Hepatocyte (in vitro differentiated cells): ENCODE measurements at regions not wholly inside any gene's neighbourhood (a gene's known extent, or its start where the extent isn't known, plus 50 kb on each side); places are given as distances from the start of the nearest gene placed in this dataset.

Experiments used
- DNase-seq: peaks from one replicate; pipeline ENCODE4 v3.0.0-alpha.2; 2016; ENCODE audit warnings: low spot score
- H2AFZ ChIP-seq: fragments of 200-600 bp; sonication (generic); 2 replicates; pipeline ENCODE4 v1.6.0; 2016; ENCODE audit warnings: antibody characterized with exemption, mild to moderate bottlenecking
- H3K27ac ChIP-seq: fragments of 200-600 bp; sonication (generic); 2 replicates; pipeline ENCODE4 v1.5.1; 2016; ENCODE audit warnings: mild to moderate bottlenecking
- H3K27me3 ChIP-seq: fragments of 200-600 bp; sonication (generic); 2 replicates; pipeline ENCODE4 v1.6.1; 2016
- H3K36me3 ChIP-seq: fragments of 200-600 bp; sonication (generic); replicated peaks from 2 replicates; pipeline ENCODE4 v1.5.1; 2016; ENCODE audit warnings: low read depth; ENCODE audit not compliant: insufficient read depth
- H3K4me1 ChIP-seq: fragments of 200-600 bp; sonication (generic); 2 replicates; pipeline ENCODE4 v1.5.1; 2016; ENCODE audit warnings: mild to moderate bottlenecking, moderate library complexity; ENCODE audit not compliant: insufficient read depth
- H3K4me2 ChIP-seq: fragments of 200-600 bp; sonication (generic); 2 replicates; pipeline ENCODE4 v1.6.0; 2016
- H3K4me3 ChIP-seq: fragments of 200-600 bp; sonication (generic); 2 replicates; pipeline ENCODE4 v1.5.1; 2016; ENCODE audit warnings: mild to moderate bottlenecking
- H3K79me2 ChIP-seq: fragments of 200-600 bp; sonication (generic); 2 replicates; pipeline ENCODE4 v1.6.0; 2017; ENCODE audit warnings: mild to moderate bottlenecking
- H3K9me2 ChIP-seq: fragments of 200-600 bp; sonication (generic); replicated peaks from 2 replicates; pipeline ENCODE4 v1.6.0; 2017; ENCODE audit warnings: mild to moderate bottlenecking; ENCODE audit not compliant: insufficient read depth
- H3K9me3 ChIP-seq: fragments of 200-600 bp; sonication (generic); 2 replicates; pipeline ENCODE4 v1.5.1; 2016; ENCODE audit warnings: low read depth, mild to moderate bottlenecking
- H4K20me1 ChIP-seq: fragments of 200-600 bp; sonication (generic); 2 replicates; pipeline ENCODE4 v1.6.0; 2016; ENCODE audit warnings: mild to moderate bottlenecking; ENCODE audit not compliant: insufficient read depth, poor library complexity, severe bottlenecking
- CTCF ChIP-seq: fragments of 200-600 bp; sonication (generic); IDR thresholded peaks from 2 replicates; pipeline ENCODE4 v1.5.1; 2016; ENCODE audit warnings: antibody characterized with exemption, mild to moderate bottlenecking; ENCODE audit not compliant: poor library complexity
- EZH2 ChIP-seq: fragments of 200-600 bp; sonication (generic); IDR thresholded peaks from 2 replicates; pipeline ENCODE4 v1.6.1; 2016; ENCODE audit warnings: antibody characterized with exemption, mild to moderate bottlenecking, borderline replicate concordance
- EZH2phosphoT487 ChIP-seq: fragments of 200-600 bp; sonication (generic); IDR thresholded peaks from one replicate; pipeline ENCODE4 v1.6.1; 2018; ENCODE audit warnings: antibody characterized with exemption, mild to moderate bottlenecking, low read depth, moderate library complexity; ENCODE audit not compliant: unreplicated experiment, severe bottlenecking
- WGBS: methylation state at CpG from one replicate; pipeline ENCODE4 v1.1.6; 2016; ENCODE audit warnings: low lambda C conversion rate; ENCODE audit errors: missing lambda C conversion rate; 5-methylcytosine and 5-hydroxymethylcytosine counted together

- no peak overlapping the region for H3K4me3 ChIP-seq
- H3K27ac ChIP-seq = no peak overlapping the region
- H3K79me2 ChIP-seq = no peaks in the 10 kb centered on the region
- no peaks in the 10 kb centered on the region for H3K4me1 ChIP-seq
- H3K9me2 ChIP-seq = no peaks in the 10 kb centered on the region
- no peak for DNase-seq
- no peaks in the 10 kb centered on the region for H4K20me1 ChIP-seq
- no peak overlapping the region for H3K4me2 ChIP-seq
- 80% methylated on average over 2 of the region's 2 CpGs for WGBS
- no peak overlapping the region for H2AFZ ChIP-seq
- no peaks in the 10 kb centered on the region for H3K9me3 ChIP-seq
- no peaks in the 10 kb centered on the region for H3K36me3 ChIP-seq
- TF ChIP-seq CTCF (no peak), EZH2phosphoT487 (no peak), EZH2 (no peak)
- H3K27me3 ChIP-seq = no peaks in the 10 kb centered on the region
Observed at GRCh38 chr4:155564086-155564485, 102.6 kb upstream of the GUCY1A1 start.

GRCh38 chr4:155559915-155560314 is 106.7 kb upstream of the GUCY1A1 start:
- no peaks in the 10 kb centered on the region for H4K20me1 ChIP-seq
- H3K36me3 ChIP-seq = no peaks in the 10 kb centered on the region
- no peaks in the 10 kb centered on the region for H3K9me3 ChIP-seq
- no peaks in the 10 kb centered on the region for H3K79me2 ChIP-seq
- no peak overlapping the region for H2AFZ ChIP-seq
- DNase-seq = no peak
- H3K27me3 ChIP-seq = no peaks in the 10 kb centered on the region
- no peaks in the 10 kb centered on the region for H3K9me2 ChIP-seq
- H3K27ac ChIP-seq = no peak overlapping the region
- no peak for TF ChIP-seq EZH2phosphoT487
- no peak for TF ChIP-seq EZH2
- TF ChIP-seq CTCF = no peak
- no peak overlapping the region for H3K4me2 ChIP-seq
- no peak overlapping the region for H3K4me3 ChIP-seq
- H3K4me1 ChIP-seq = no peaks in the 10 kb centered on the region

DNA sequence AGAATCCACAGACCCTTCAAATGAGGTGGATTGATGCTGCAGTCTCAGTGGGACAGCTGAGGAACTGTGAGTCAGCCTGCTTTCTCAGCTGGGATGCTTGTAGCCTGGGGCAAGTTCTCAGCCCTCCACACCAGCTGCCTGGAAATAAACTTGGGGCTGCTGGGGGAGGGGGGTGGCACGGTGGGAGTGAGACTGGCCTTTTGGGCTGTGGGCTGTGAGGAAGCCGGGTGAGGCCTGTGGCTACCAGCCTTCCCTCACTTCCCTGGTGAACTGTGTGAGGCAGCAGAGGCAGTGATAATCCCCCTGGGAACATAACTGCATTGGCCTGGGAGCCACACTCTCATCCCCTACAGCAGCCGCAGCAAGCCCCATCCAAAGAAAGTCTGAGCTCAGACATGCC is 114.5 kb upstream of the GUCY1A1 start:
- WGBS = 100% methylated on average over 1 of the region's 3 CpGs
- no peak overlapping the region for H3K4me2 ChIP-seq
- no peaks in the 10 kb centered on the region for H4K20me1 ChIP-seq
- no peaks in the 10 kb centered on the region for H3K27me3 ChIP-seq
- H3K79me2 ChIP-seq = no peaks in the 10 kb centered on the region
- H2AFZ ChIP-seq = no peak overlapping the region
- H3K27ac ChIP-seq = no peak overlapping the region
- H3K4me1 ChIP-seq = no peaks in the 10 kb centered on the region
- H3K4me3 ChIP-seq = no peak overlapping the region
- H3K36me3 ChIP-seq = no peaks in the 10 kb centered on the region
- no peak for DNase-seq
- TF ChIP-seq EZH2phosphoT487 = no peak
- no peak for TF ChIP-seq CTCF
- TF ChIP-seq EZH2 = no peak
- no peaks in the 10 kb centered on the region for H3K9me3 ChIP-seq
- H3K9me2 ChIP-seq = no peaks in the 10 kb centered on the region

- no peaks in the 10 kb centered on the region for H3K79me2 ChIP-seq
- no peak overlapping the region for H3K4me2 ChIP-seq
- no peaks in the 10 kb centered on the region for H3K9me3 ChIP-seq
- no peak overlapping the region for H2AFZ ChIP-seq
- H3K9me2 ChIP-seq = no peaks in the 10 kb centered on the region
- no peaks in the 10 kb centered on the region for H4K20me1 ChIP-seq
- TF ChIP-seq CTCF = no peak
- TF ChIP-seq EZH2 = no peak
- TF ChIP-seq EZH2phosphoT487 = no peak
- no peaks in the 10 kb centered on the region for H3K36me3 ChIP-seq
- H3K27me3 ChIP-seq = no peaks in the 10 kb centered on the region
- no peak overlapping the region for H3K27ac ChIP-seq
- no peak for DNase-seq
- no peak overlapping the region for H3K4me3 ChIP-seq
- H3K4me1 ChIP-seq = no peaks in the 10 kb centered on the region
- 51% methylated on average over 2 of the region's 2 CpGs for WGBS
Observed at GRCh38 chr4:155548173-155548572, 118.5 kb upstream of the GUCY1A1 start.
